ENCODE measurements at regions not wholly inside any gene's neighbourhood (a gene's known extent, or its start where the extent isn't known, plus 50 kb on each side); places are given as distances from the start of the nearest gene placed in this dataset.

DNA sequence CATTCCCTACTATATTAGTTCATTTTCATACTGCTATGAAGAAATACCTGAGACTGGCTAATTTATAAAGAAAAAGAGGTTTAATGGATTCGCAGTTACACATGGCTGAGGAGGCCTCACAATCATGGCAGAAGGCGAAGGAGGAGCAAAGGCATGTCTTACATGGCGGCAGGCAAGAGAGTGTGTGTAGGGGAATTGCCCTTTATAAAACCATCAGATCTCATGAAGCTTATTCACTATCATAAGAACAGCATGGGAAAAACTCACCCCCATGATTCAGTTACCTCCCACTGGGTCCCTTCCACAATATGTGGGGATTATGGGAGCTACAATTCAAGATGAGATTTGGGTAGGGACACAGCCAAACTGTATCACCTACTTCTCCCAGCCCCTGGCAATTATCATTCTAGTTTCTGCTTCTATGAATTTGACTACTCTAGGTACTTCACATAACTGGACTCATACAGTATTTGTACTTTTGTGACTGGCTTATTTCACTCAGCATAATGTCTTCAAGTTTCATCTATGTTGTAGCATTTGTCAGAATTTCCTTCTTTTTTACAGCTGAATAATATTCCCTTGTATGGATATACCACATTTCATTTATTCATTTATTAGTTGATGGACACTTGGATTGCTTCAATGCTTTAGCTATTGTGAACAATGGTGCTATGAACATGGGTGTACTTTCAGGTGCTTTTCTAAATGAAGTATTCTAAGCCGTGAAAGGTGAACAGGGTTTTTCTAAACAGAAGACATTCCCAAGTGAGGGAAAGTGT is 219.5 kb upstream of the NUDT4 start:
- no peak for DNase-seq

DNA sequence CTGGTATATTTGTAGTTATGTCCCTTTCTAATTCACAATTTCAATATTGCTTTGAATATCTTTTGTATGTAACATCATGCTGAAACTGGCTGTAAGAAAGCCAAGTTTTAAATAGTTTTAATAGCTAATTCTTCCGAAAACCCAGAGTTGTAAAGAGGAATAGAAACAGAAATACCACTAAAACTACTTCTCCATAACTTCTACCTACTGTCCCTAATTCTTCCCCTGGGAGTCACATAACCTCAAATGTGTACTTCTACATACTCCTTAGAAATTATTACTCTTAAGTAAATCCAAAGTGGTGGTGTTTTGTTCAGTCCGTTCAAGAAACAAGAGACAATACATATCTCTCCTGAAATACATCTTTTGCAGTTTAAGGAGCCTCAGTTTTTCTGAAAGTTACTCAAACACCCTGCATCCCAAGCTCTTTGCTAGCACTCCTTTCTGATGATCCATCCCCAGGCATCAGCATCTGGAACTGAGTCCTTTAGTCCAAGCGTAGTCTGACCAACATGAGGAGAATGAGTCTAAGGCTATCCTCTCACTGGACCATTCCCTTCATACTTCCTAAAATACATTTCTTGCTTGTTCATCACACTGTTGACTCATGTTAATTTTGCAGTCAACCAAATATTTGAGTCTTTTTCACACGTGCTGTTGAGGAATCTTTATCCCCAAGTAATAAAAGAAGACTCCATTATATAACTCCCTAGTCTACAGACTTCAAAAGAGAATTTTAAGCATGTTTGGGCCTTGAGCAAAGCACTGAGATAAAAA is 214.3 kb upstream of the NUDT4 start:
- no peak for DNase-seq

DNA sequence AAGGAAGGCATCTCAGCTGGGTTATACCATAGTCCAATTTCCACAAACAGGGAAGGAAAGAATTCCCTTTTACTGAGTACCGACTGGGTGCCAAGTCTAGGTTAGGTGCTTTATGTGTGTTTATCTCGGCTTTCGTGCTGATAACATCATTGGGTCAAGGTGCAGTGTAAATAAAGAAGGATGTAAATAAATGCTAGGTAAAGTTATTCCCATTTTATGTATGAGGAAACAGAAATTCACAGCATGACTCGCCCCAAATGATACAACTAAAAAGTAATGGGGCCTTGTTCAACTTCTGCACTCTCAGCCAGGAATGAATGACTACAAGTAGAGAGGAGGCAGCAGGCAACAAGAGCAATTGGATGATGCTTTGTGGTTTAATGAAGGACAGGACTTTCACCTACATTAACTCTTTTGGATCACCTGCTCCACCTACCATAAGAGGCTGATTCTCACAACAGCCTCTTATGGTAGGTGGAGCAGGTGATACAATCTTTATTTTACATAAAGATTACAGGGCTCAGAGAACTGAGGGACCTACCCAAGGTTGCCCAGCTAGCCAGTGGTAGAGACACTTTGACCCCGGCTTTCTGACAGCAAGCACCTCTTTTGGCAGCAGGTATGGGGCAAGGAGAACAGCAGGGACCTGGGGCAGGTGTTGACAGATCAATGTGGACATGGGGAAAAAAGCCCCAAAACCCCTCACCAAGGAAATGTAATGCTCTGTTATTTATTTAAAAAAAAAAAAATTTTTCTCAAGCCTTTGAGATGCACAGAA is 213.4 kb upstream of the NUDT4 start:
- DNase-seq: no peak

GRCh38 chr12:93165384-93165932 is 212.3 kb upstream of the NUDT4 start:
- no peak for DNase-seq

GRCh38 chr12:93166541-93167307 is 211.0 kb upstream of the NUDT4 start:
- no peak for DNase-seq

DNA sequence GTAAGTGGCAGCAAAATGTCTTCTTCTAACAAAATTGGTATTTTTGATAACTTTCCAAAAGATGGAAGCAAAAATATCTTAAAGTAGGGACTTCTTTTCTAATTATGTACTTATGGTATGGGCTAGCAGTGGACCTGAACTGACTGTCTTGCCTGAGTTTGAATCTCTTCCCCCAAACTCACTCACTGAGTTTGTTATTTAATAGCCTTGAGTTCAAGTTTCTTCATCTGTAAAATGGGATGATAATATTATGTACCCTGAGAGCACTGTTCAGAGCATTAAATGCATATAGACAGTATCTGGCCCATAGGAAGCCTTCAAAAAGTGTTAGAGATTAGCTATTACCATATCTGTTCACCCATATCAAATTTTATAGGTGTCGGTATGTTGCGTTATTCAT is 210.4 kb upstream of the NUDT4 start:
- no peak for DNase-seq

- DNase-seq: no peak
Observed at GRCh38 chr12:93167841-93168492, 209.8 kb upstream of the NUDT4 start.

GRCh38 chr12:93168751-93169150 is 209.0 kb upstream of the NUDT4 start:
- DNase-seq: no peak

- no peak for DNase-seq
Observed at GRCh38 chr12:93169536-93169935, 208.2 kb upstream of the NUDT4 start.

- no peak for DNase-seq
Observed at GRCh38 chr12:93170928-93171327, 206.8 kb upstream of the NUDT4 start.

DNA sequence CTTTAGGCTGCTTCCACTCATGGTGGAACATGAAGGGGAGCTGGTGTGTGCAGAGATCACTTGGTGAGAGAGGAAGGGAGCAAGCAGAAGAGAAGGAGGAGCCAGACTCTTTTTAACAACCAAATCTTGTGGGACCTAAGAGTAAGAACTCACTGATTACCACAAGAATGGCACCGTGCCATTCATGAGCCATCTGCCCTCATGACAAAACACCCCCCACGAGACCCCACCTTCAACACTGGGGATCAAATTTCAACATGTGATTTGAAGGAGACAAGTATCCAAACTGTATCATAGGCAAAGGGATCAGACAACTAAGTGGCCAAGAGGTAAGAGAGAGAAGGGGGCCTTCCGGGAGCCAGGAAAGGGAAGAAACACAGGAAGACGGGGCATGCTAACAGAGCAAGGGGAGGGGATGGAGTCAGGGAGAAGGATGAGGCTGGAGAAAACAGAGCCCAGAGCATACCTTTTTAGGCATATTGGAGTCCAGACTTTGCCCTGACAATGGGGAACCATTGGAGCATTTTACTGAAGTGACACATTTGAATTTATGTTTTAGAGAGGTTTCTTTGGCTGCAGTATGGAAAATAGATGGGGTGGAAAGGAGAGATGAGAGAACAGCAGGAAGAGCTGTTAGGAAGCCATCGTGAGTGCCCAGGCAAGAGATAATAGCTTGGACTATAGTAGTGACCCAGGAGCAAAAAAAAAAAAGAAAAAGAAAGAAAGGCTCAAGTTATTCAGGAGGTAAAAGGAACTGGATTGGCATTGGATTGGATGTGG is 204.4 kb upstream of the NUDT4 start:
- no peak for DNase-seq

GRCh38 chr12:93174048-93174447 is 203.7 kb upstream of the NUDT4 start:
- no peak for DNase-seq

DNA sequence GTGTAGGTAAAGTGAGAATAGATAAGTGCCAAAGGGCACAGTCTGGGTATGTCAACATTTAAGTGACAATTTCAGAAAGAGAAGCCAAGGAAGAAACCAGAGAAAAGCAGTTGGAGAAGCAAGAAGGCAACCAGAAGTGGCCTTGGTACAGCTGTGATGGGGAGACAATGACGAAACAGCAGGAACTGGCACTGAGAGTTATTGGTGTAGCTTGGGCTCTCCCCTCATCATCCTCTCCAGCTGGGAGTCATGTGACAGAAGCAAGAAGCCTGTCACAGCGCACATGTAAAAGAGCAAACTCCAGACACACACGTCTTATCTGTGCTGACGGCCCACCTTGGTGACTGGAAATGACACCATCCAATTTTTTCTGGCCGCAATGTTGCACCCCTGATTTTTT is 203.3 kb upstream of the NUDT4 start:
- DNase-seq: no peak

GRCh38 chr12:93176165-93176564 is 201.6 kb upstream of the NUDT4 start:
- DNase-seq: no peak

- no peak for DNase-seq
Observed at GRCh38 chr12:93176610-93177126, 201.1 kb upstream of the NUDT4 start.

GRCh38 chr12:93177208-93178153 is 200.2 kb upstream of the NUDT4 start:
- DNase-seq: peak; percentile 80

DNA sequence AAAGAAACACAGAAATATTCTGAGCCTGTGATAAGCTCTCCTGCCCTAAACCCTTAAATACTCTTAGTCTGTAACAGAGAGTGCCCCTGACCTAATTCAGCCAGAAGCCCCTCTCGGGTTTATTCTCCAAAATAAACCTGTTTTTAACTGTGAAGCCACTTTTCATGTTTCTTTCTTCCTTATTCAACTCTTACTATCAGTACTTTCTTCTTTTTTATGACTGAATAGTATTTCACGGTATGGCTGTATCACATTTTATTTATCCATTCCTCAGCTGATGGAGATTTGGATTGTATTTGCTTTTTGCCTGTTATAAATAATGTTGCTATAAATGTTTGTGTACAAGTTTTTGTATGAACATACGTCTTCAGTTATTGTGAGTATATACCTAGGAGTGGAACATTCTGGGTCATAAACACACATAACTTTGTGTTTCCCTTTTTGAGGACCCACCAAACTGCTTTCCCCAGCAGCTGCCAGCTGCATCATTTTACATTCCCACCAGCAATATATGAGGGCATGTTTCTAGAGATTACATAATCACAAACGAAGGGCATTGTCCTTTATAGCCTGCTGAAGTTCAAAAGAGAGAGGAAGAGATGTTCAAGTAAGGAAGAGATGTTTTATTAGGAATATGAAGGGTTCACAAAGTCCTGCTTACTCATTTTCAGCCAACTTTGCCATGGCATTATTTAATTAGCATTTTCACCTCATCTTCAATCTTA is 199.4 kb upstream of the NUDT4 start:
- DNase-seq: no peak

DNA sequence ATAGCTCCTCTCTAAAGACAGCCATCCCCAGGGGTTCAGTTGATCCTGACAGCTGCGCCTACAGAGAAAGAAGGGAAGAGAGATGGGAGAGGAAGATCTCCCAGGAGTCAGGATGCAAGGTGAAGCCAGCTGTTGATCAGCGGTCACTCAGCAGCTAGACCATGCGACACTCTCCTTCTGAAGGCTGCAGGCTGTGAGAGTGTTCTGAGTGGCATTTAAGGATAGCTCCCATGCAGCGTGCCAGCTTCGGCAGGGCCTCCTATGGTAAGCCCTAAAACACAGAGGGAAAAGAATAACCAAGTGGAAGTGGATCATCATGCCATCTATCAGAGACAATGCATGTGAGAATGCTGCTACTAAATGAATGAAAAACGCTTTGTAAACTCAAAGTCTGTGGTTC is 197.9 kb upstream of the NUDT4 start:
- DNase-seq: no peak

GRCh38 chr12:93180566-93180965 is 197.2 kb upstream of the NUDT4 start:
- DNase-seq: no peak

All from hematopoietic multipotent progenitor cell treated with erythropoietin and hydrocortisone succinate and interleukin-3 and kit ligand, for 8 days (in vitro differentiated cells).